HepG2 (cell line): ENCODE measurements at regions not wholly inside any gene's neighbourhood (a gene's known extent, or its start where the extent isn't known, plus 50 kb on each side); places are given as distances from the start of the nearest gene placed in this dataset.

Source experiments
- ATAC-seq: fragments of 200-7000 bp; cut with Tn5 transposase; 3 replicates; pipeline ENCODE4 v1.9.1; 2020; ENCODE audit warnings: mild to moderate bottlenecking, moderate library complexity
- BruUV-seq: library from RNA; stranded (reverse); fragments of 400-500 nt; replicated peaks from 2 replicates; lab custom pipeline; 2021; lab: Mats Ljungman, UMichigan
- CTCF ChIA-PET: fragments of 300-600 bp; formaldehyde crosslinking; extraction: SDS; loops from one replicate; lab custom pipeline; 2021; ENCODE audit warnings: low total read pairs, inconsistent platforms, low intra/inter-chr PET ratio; lab: Yijun Ruan, JAX
- POLR2A ChIA-PET: fragments of 350-600 bp; sonication (Branson Sonifier 250); formaldehyde crosslinking; loops from one replicate; lab custom pipeline; 2020; ENCODE audit warnings: antibody characterized with exemption, inconsistent platforms; lab: Yijun Ruan, JAX
- DNase-seq: peaks from one replicate; pipeline ENCODE4 v3.0.0-alpha.2; 2015; ENCODE audit warnings: low spot score
- FAIRE-seq: peaks from 3 replicates; lab custom pipeline; 2011; peaks lifted over from hg19 to GRCh38; lab: Jason Lieb, UNC
- H2AFZ ChIP-seq: one replicate; pipeline ENCODE4 v1.6.1; 2011; ENCODE audit warnings: low read length, inconsistent platforms
- H3K27ac ChIP-seq: fragments of 300-600 bp; 3 replicates; pipeline ENCODE4 v1.8.0; 2011; ENCODE audit warnings: mixed run types, mild to moderate bottlenecking, mixed read lengths, low read length, inconsistent platforms; ENCODE audit not compliant: insufficient read depth; ENCODE audit errors: extremely low read length
- H3K27me3 ChIP-seq, 2 experiments: fragments of 200-600 bp in 1 of 2; 2 replicates in 1 of 2; 3 replicates in 1 of 2; pipeline versions ENCODE4 v1.6.0 to v1.8.0; 2011; ENCODE audit warnings: low read length in 2 of 2, mild to moderate bottlenecking in 2 of 2, moderate library complexity in 2 of 2, inconsistent platforms in 1 of 2; ENCODE audit not compliant: insufficient read depth in 2 of 2, control insufficient read depth in 1 of 2
- H3K36me3 ChIP-seq, 2 experiments: fragments of 200-600 bp in 1 of 2; replicated peaks in 1 of 2; 2 replicates in 1 of 2; 3 replicates in 1 of 2; pipeline versions ENCODE4 v1.5.1 to v1.8.0; 2011; ENCODE audit warnings: low read length in 2 of 2, inconsistent platforms in 1 of 2; ENCODE audit not compliant: insufficient read depth in 2 of 2, control insufficient read depth in 1 of 2
- H3K4me1 ChIP-seq: 2 replicates; pipeline ENCODE4 v1.5.1; 2012; ENCODE audit warnings: low read length, inconsistent platforms; ENCODE audit not compliant: insufficient read depth
- H3K4me2 ChIP-seq: 2 replicates; pipeline ENCODE4 v1.6.0; 2011; ENCODE audit warnings: low read depth, low read length, inconsistent platforms
- H3K4me3 ChIP-seq, 3 experiments: fragments of 200-600 bp in 1 of 3; sonication (generic), shearing (Covaris generic) in 1 of 3; replicated peaks in 1 of 3; 2 replicates each; pipeline ENCODE4 v1.5.1; 2011 to 2016; ENCODE audit warnings: low read length in 3 of 3, inconsistent platforms in 2 of 3, low read depth in 2 of 3, mild to moderate bottlenecking in 2 of 3, control low read depth in 1 of 3, mixed read lengths in 1 of 3; ENCODE audit not compliant: insufficient read depth in 1 of 3
- H3K79me2 ChIP-seq: one replicate; pipeline ENCODE4 v1.6.1; 2011; ENCODE audit warnings: low read length, inconsistent platforms; ENCODE audit not compliant: insufficient read depth
- H3K9ac ChIP-seq: 2 replicates; pipeline ENCODE4 v1.6.0; 2011; ENCODE audit warnings: mild to moderate bottlenecking, low read depth, low read length, inconsistent platforms; ENCODE audit not compliant: insufficient read depth
- H3K9me3 ChIP-seq: 2 replicates; pipeline ENCODE4 v1.5.1; 2012; ENCODE audit warnings: mild to moderate bottlenecking, low read length
- H4K20me1 ChIP-seq: 2 replicates; pipeline ENCODE4 v1.6.0; 2011; ENCODE audit warnings: inconsistent platforms, mild to moderate bottlenecking, low read length, moderate library complexity; ENCODE audit not compliant: insufficient read depth
- CBFB ChIP-seq: sonication (generic); formaldehyde crosslinking; IDR thresholded peaks from 2 replicates; pipeline ENCODE4 v1.4.0; 2020; ENCODE audit warnings: missing genetic modification reagents
- CEBPG ChIP-seq: IDR thresholded peaks from 2 replicates; pipeline ENCODE4 v1.6.1; 2016
- CHD2 ChIP-seq: IDR thresholded peaks from 2 replicates; pipeline ENCODE4 v1.6.1; 2011; ENCODE audit warnings: low read depth, low read length, improper control_type of control experiment
- FIP1L1 ChIP-seq: fragments of 200-400 bp; formaldehyde crosslinking; IDR thresholded peaks from 2 replicates; pipeline ENCODE4 v1.6.1; 2018; ENCODE audit warnings: low read depth, mild to moderate bottlenecking, low read length, moderate library complexity, borderline replicate concordance; ENCODE audit not compliant: insufficient read depth
- NFE2L2 ChIP-seq: fragments of 150-350 bp; IDR thresholded peaks from 2 replicates; pipeline ENCODE4 v1.6.1; 2014; ENCODE audit warnings: low read length
- NFKBIZ ChIP-seq: IDR thresholded peaks from 2 replicates; pipeline ENCODE4 v1.6.1; 2018; ENCODE audit warnings: missing genetic modification reagents, missing compliant biosample characterization
- NR3C1 ChIP-seq: sonication (generic); formaldehyde crosslinking; IDR thresholded peaks from 2 replicates; pipeline ENCODE4 v1.4.0; 2020; ENCODE audit warnings: missing genetic modification reagents
- RFX1 ChIP-seq: fragments of 450-650 bp; IDR thresholded peaks from 2 replicates; pipeline ENCODE4 v1.6.1; 2017
- SMC3 ChIP-seq: IDR thresholded peaks from 2 replicates; pipeline ENCODE4 v1.6.1; 2011; ENCODE audit warnings: low read length, improper control_type of control experiment
- SP4 ChIP-seq: sonication (generic); formaldehyde crosslinking; IDR thresholded peaks from 2 replicates; pipeline ENCODE4 v1.8.1; 2023; ENCODE audit warnings: mild to moderate bottlenecking, missing genetic modification reagents
- STAG1 ChIP-seq: sonication (generic); formaldehyde crosslinking; IDR thresholded peaks from 2 replicates; pipeline ENCODE4 v1.4.0; 2020; ENCODE audit warnings: missing genetic modification reagents
- ZNF564 ChIP-seq: sonication (generic); formaldehyde crosslinking; IDR thresholded peaks from 2 replicates; pipeline ENCODE4 v1.8.1; 2023; ENCODE audit warnings: mild to moderate bottlenecking, missing genetic modification reagents
- ZNF777 ChIP-seq: sonication (generic); formaldehyde crosslinking; IDR thresholded peaks from 2 replicates; pipeline ENCODE4 v1.4.0; 2020; ENCODE audit warnings: missing genetic modification reagents
- ZNF891 ChIP-seq: sonication (generic); formaldehyde crosslinking; IDR thresholded peaks from 2 replicates; pipeline ENCODE4 v1.5.0; 2020; ENCODE audit warnings: mild to moderate bottlenecking, missing genetic modification reagents
- WGBS: methylation state at CpG from one replicate; pipeline ENCODE4 v1.1.6; 2017; ENCODE audit warnings: low lambda C conversion rate; 5-methylcytosine and 5-hydroxymethylcytosine counted together
- in situ Hi-C: cut with HindIII; loops from 2 replicates; pipeline ENCODE4 v1.10.0; 2017; ENCODE audit warnings: low pct_unique_long_range_greater_than_20kb; ENCODE audit not compliant: extremely low pct_ligation_motif_present
- intact Hi-C: fragments of 100-400 bp; cut with micrococcal nuclease; formaldehyde crosslinking; loops from one replicate; pipeline ENCODE4 v1.10.0; 2022; ENCODE audit not compliant: unreplicated experiment
- TF ChIP-seq, protein P1 (sequence below): sonication (generic); formaldehyde crosslinking; IDR thresholded peaks from 2 replicates; pipeline ENCODE4 v1.5.0; 2020; ENCODE audit warnings: mild to moderate bottlenecking, low read depth, missing genetic modification reagents, borderline replicate concordance
- TF ChIP-seq, protein P2 (sequence below): conservative IDR thresholded peaks from 2 replicates; pipeline ENCODE4 v1.6.1; 2018; ENCODE audit warnings: missing genetic modification reagents
- TF ChIP-seq, protein P3 (sequence below): IDR thresholded peaks from 2 replicates; pipeline ENCODE4 v1.6.1; 2018; ENCODE audit warnings: missing genetic modification reagents, mild to moderate bottlenecking, missing compliant biosample characterization
- TF ChIP-seq, protein P4 (sequence below): sonication (generic); formaldehyde crosslinking; IDR thresholded peaks from 2 replicates; pipeline ENCODE4 v1.5.0; 2020; ENCODE audit warnings: mild to moderate bottlenecking, missing genetic modification reagents, moderate library complexity
- TF ChIP-seq, protein P5 (sequence below): sonication (generic); formaldehyde crosslinking; IDR thresholded peaks from 2 replicates; pipeline ENCODE4 v1.4.0; 2020; ENCODE audit warnings: mild to moderate bottlenecking, missing genetic modification reagents
- TF ChIP-seq, protein P6 (sequence below): IDR thresholded peaks from 2 replicates; pipeline ENCODE4 v1.6.1; 2016; ENCODE audit warnings: missing biosample characterization, missing genetic modification reagents, low read depth

DNA sequence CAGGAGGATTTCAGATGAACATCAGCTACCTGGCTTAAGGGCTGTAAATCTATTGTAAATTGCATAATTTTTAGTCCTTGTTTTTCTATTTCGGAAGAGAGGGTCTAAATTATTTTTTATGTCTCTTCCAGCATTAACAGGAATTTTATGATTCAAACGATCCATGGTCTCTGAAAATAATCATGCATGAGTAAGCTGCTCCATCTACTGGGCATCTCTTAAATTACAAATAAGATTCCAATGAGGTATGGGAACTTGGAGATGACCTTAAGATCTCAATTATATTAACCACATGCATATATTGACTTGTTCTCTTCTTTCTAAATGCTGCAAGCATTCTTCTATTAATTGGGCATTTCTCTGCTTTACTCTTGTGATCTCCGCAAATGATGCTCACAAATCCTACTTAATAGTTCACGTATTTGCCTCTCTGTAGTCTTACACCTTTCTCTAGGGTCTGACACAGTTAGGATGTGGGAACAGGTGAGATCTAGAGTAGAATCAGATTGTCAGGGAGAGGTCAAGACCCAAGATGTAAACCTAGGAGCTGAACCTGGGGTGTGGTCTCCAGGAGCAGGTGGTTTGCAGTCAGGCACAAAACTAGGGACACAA is 86.9 kb downstream of the NUDT12 start:
- POLR2A ChIA-PET: no interaction called here
- in situ Hi-C loops: loop anchor here (5.0 kb wide), 1 partner anchor 243 kb away; no protein-coding TSS in a partner anchor
- TF ChIP-seq, protein P1, sequence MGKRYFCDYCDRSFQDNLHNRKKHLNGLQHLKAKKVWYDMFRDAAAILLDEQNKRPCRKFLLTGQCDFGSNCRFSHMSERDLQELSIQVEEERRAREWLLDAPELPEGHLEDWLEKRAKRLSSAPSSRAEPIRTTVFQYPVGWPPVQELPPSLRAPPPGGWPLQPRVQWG: no peak
- TF ChIP-seq NFE2L2 (no peak), ZNF777 (CRISPR knock-in tag) (no peak), CEBPG (CRISPR knock-in tag) (no peak), RFX1 (no peak), SP4 (CRISPR knock-in tag) (no peak), FIP1L1 (no peak), SMC3 (peak; percentile 26; the same call in 1 of the 2 replicates), NR3C1 (CRISPR knock-in tag) (no peak), CBFB (no peak), CHD2 (no peak), NFKBIZ (CRISPR knock-in tag) (no peak), STAG1 (CRISPR knock-in tag) (peak; percentile 81), ZNF564 (CRISPR knock-in tag) (no peak), ZNF891 (CRISPR knock-in tag) (no peak)
- TF ChIP-seq, protein P2, sequence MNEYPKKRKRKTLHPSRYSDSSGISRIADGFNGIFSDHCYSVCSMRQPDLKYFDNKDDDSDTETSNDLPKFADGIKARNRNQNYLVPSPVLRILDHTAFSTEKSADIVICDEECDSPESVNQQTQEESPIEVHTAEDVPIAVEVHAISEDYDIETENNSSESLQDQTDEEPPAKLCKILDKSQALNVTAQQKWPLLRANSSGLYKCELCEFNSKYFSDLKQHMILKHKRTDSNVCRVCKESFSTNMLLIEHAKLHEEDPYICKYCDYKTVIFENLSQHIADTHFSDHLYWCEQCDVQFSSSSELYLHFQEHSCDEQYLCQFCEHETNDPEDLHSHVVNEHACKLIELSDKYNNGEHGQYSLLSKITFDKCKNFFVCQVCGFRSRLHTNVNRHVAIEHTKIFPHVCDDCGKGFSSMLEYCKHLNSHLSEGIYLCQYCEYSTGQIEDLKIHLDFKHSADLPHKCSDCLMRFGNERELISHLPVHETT (CRISPR knock-in tag): no peak
- TF ChIP-seq, protein P3, sequence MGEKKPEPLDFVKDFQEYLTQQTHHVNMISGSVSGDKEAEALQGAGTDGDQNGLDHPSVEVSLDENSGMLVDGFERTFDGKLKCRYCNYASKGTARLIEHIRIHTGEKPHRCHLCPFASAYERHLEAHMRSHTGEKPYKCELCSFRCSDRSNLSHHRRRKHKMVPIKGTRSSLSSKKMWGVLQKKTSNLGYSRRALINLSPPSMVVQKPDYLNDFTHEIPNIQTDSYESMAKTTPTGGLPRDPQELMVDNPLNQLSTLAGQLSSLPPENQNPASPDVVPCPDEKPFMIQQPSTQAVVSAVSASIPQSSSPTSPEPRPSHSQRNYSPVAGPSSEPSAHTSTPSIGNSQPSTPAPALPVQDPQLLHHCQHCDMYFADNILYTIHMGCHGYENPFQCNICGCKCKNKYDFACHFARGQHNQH (CRISPR knock-in tag): no peak
- TF ChIP-seq, protein P4, sequence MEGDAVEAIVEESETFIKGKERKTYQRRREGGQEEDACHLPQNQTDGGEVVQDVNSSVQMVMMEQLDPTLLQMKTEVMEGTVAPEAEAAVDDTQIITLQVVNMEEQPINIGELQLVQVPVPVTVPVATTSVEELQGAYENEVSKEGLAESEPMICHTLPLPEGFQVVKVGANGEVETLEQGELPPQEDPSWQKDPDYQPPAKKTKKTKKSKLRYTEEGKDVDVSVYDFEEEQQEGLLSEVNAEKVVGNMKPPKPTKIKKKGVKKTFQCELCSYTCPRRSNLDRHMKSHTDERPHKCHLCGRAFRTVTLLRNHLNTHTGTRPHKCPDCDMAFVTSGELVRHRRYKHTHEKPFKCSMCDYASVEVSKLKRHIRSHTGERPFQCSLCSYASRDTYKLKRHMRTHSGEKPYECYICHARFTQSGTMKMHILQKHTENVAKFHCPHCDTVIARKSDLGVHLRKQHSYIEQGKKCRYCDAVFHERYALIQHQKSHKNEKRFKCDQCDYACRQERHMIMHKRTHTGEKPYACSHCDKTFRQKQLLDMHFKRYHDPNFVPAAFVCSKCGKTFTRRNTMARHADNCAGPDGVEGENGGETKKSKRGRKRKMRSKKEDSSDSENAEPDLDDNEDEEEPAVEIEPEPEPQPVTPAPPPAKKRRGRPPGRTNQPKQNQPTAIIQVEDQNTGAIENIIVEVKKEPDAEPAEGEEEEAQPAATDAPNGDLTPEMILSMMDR: peak; percentile 68
- TF ChIP-seq, protein P5, sequence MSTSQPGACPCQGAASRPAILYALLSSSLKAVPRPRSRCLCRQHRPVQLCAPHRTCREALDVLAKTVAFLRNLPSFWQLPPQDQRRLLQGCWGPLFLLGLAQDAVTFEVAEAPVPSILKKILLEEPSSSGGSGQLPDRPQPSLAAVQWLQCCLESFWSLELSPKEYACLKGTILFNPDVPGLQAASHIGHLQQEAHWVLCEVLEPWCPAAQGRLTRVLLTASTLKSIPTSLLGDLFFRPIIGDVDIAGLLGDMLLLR (CRISPR knock-in tag): no peak
- TF ChIP-seq, protein P6, sequence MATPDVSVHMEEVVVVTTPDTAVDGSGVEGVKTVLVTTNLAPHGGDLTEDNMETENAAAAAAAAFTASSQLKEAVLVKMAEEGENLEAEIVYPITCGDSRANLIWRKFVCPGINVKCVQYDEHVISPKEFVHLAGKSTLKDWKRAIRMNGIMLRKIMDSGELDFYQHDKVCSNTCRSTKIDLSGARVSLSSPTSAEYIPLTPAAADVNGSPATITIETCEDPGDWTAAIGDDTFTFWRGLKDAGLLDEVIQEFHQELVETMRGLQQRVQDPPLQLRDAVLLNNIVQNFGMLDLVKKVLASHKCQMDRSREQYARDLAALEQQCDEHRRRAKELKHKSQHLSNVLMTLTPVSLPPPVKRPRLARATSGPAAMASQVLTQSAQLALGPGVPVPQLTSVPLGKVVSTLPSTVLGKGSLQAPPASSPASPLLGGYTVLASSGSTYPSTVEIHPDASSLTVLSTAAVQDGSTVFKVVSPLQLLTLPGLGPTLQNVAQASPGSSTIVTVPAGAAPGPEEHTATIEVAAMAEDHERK (CRISPR knock-in tag): no peak

More for the DNA sequence above, 86.9 kb downstream of the NUDT12 start:
- BruUV-seq: no TSS peak
- intact Hi-C loops: loop anchor here (1.0 kb wide), 2 partner anchors 219 to 243 kb away; no protein-coding TSS in a partner anchor
- Histone ChIP-seq H3K4me2 (no peak overlapping the region), H3K36me3 (no peaks in the 10 kb centered on the region), H2AFZ (no peak overlapping the region), H3K4me1 (no peaks in the 10 kb centered on the region), H4K20me1 (no peaks in the 10 kb centered on the region; the same call in 1 of the 2 replicates), H3K9ac (no peak overlapping the region), H3K27me3 (no peaks in the 10 kb centered on the region), H3K4me3 (no peak overlapping the region), H3K9me3 (no peaks in the 10 kb centered on the region), H3K27ac (no peak overlapping the region), H3K79me2 (no peaks in the 10 kb centered on the region)
- ATAC-seq: peak; percentile 57
- WGBS: 35% methylated on average over 4 of the region's 4 CpGs
- CTCF ChIA-PET: interaction anchor here (1.1 to 4.5 kb wide), 3 partner anchors 220 to 251 kb away, joined by 3 to 56 read pairs (median 4); no protein-coding TSS in a partner anchor
- peak; percentile 21 for DNase-seq
- FAIRE-seq: peak; percentile 28
